ENCODE measurements at regions not wholly inside any gene's neighbourhood (a gene's known extent, or its start where the extent isn't known, plus 50 kb on each side); places are given as distances from the start of the nearest gene placed in this dataset.

GRCh38 chr1:217315346-217315745 lies 315.5 kb downstream of the GPATCH2 start:
- H3K27me3 ChIP-seq (replicated peaks in 1 of 2; ENCODE audit: control insufficient read depth in 2 of 2, extremely low read depth in 1 of 2, insufficient read depth in 2 of 2, low read length in 1 of 2): no peaks in the 10 kb centered on the region
- Mint-ChIP-seq H3K36me3 (no peaks in the 10 kb centered on the region), H3K27ac (no peak overlapping the region), H3K27me3 (no peaks in the 10 kb centered on the region), H3K9me3 (peaks cover 0 to 9% (median 0%) of the 10 kb centered on the region in 3 donors), H3K4me3 (no peak overlapping the region), H3K4me1 (no peaks in the 10 kb centered on the region)
- no peaks in the 10 kb centered on the region for H3K36me3 ChIP-seq (ENCODE audit: control insufficient read depth in 2 of 2, extremely low read depth in 1 of 2, insufficient read depth in 1 of 2, low read length in 1 of 2)
- CTCF ChIA-PET: no interaction called here
- no peaks in the 10 kb centered on the region for H3K4me1 ChIP-seq (ENCODE audit: control insufficient read depth in 1 of 2, extremely low read depth in 1 of 2, insufficient read depth in 2 of 2, low read length in 2 of 2)
- no peaks in the 10 kb centered on the region for H3K9me3 ChIP-seq
- WGBS (ENCODE audit: insufficient coverage): 17% methylated on average over 1 of the region's 1 CpG
- ATAC-seq (replicated peaks in 1 of 4): no peak
- DNase-seq: no peak
- H3K4me3 ChIP-seq (ENCODE audit: control insufficient read depth in 1 of 2, extremely low read depth in 1 of 2, low read length in 1 of 2): no peak overlapping the region
- no peak overlapping the region for H3K27ac ChIP-seq (ENCODE audit: low read length)
- POLR2A ChIA-PET: no interaction called here

- Histone ChIP-seq H3K4me3 (ENCODE audit: control insufficient read depth in 1 of 2, extremely low read depth in 1 of 2, low read length in 1 of 2) (no peak overlapping the region), H3K9me3 (no peaks in the 10 kb centered on the region), H3K36me3 (ENCODE audit: control insufficient read depth in 2 of 2, extremely low read depth in 1 of 2, insufficient read depth in 1 of 2, low read length in 1 of 2) (no peaks in the 10 kb centered on the region), H3K27me3 (replicated peaks in 1 of 2; ENCODE audit: control insufficient read depth in 2 of 2, extremely low read depth in 1 of 2, insufficient read depth in 2 of 2, low read length in 1 of 2) (no peaks in the 10 kb centered on the region), H3K4me1 (ENCODE audit: control insufficient read depth in 1 of 2, extremely low read depth in 1 of 2, insufficient read depth in 2 of 2, low read length in 2 of 2) (no peaks in the 10 kb centered on the region), H3K27ac (ENCODE audit: low read length) (no peak overlapping the region)
- peaks cover 0 to 9% (median 0%) of the 10 kb centered on the region in 3 donors for H3K9me3 Mint-ChIP-seq
- ATAC-seq (replicated peaks in 1 of 4): no peak
- H3K4me3 Mint-ChIP-seq: no peak overlapping the region
- no peak for DNase-seq
- WGBS (ENCODE audit: insufficient coverage): 60% methylated on average over 3 of the region's 5 CpGs
- no peak overlapping the region for H3K27ac Mint-ChIP-seq
- ChIA-PET POLR2A (no interaction called here), CTCF (no interaction called here)
- H3K4me1 Mint-ChIP-seq: no peaks in the 10 kb centered on the region
- H3K27me3 Mint-ChIP-seq: no peaks in the 10 kb centered on the region
- H3K36me3 Mint-ChIP-seq: no peaks in the 10 kb centered on the region
These were observed 317.8 kb downstream of the GPATCH2 start for GRCh38 chr1:217313096-217313495.

- 83% methylated on average over 1 of the region's 1 CpG for WGBS (ENCODE audit: insufficient coverage)
- Histone ChIP-seq H3K36me3 (ENCODE audit: control insufficient read depth in 2 of 2, extremely low read depth in 1 of 2, insufficient read depth in 1 of 2, low read length in 1 of 2) (no peaks in the 10 kb centered on the region), H3K27ac (ENCODE audit: low read length) (no peak overlapping the region), H3K27me3 (replicated peaks in 1 of 2; ENCODE audit: control insufficient read depth in 2 of 2, extremely low read depth in 1 of 2, insufficient read depth in 2 of 2, low read length in 1 of 2) (no peaks in the 10 kb centered on the region), H3K9me3 (no peaks in the 10 kb centered on the region), H3K4me1 (ENCODE audit: control insufficient read depth in 1 of 2, extremely low read depth in 1 of 2, insufficient read depth in 2 of 2, low read length in 2 of 2) (no peaks in the 10 kb centered on the region), H3K4me3 (ENCODE audit: control insufficient read depth in 1 of 2, extremely low read depth in 1 of 2, low read length in 1 of 2) (no peak overlapping the region)
- Mint-ChIP-seq H3K4me1 (no peaks in the 10 kb centered on the region), H3K27me3 (no peaks in the 10 kb centered on the region), H3K4me3 (no peak overlapping the region), H3K27ac (no peak overlapping the region), H3K36me3 (no peaks in the 10 kb centered on the region), H3K9me3 (peaks cover 0 to 9% (median 0%) of the 10 kb centered on the region in 3 donors)
- ATAC-seq (replicated peaks in 1 of 4): no peak
- no peak for DNase-seq
- ChIA-PET POLR2A (no interaction called here), CTCF (no interaction called here)
These were observed 319.1 kb downstream of the GPATCH2 start for GRCh38 chr1:217311766-217312165.

- DNase-seq (no peak), ATAC-seq (replicated peaks in 1 of 4) (no peak)
- H3K36me3 ChIP-seq (ENCODE audit: control insufficient read depth in 2 of 2, extremely low read depth in 1 of 2, insufficient read depth in 1 of 2, low read length in 1 of 2): no peaks in the 10 kb centered on the region
- CTCF ChIA-PET: no interaction called here
- POLR2A ChIA-PET: no interaction called here
- Mint-ChIP-seq H3K4me1 (no peaks in the 10 kb centered on the region), H3K27ac (no peak overlapping the region), H3K4me3 (no peak overlapping the region), H3K36me3 (no peaks in the 10 kb centered on the region), H3K27me3 (no peaks in the 10 kb centered on the region), H3K9me3 (peaks cover 0 to 9% (median 3%) of the 10 kb centered on the region in 3 donors)
- no peaks in the 10 kb centered on the region for H3K27me3 ChIP-seq (replicated peaks in 1 of 2; ENCODE audit: control insufficient read depth in 2 of 2, extremely low read depth in 1 of 2, insufficient read depth in 2 of 2, low read length in 1 of 2)
- no peak overlapping the region for H3K4me3 ChIP-seq (ENCODE audit: control insufficient read depth in 1 of 2, extremely low read depth in 1 of 2, low read length in 1 of 2)
- no peaks in the 10 kb centered on the region for H3K9me3 ChIP-seq
- 50% methylated on average over 1 of the region's 2 CpGs for WGBS (ENCODE audit: insufficient coverage)
- no peak overlapping the region for H3K27ac ChIP-seq (ENCODE audit: low read length)
- H3K4me1 ChIP-seq (ENCODE audit: control insufficient read depth in 1 of 2, extremely low read depth in 1 of 2, insufficient read depth in 2 of 2, low read length in 2 of 2): no peaks in the 10 kb centered on the region
These were observed 319.6 kb downstream of the GPATCH2 start for GRCh38 chr1:217311269-217311668.

- ChIA-PET POLR2A (no interaction called here), CTCF (no interaction called here)
- H3K9me3 ChIP-seq: no peaks in the 10 kb centered on the region
- ATAC-seq (replicated peaks in 1 of 4) (no peak), DNase-seq (no peak)
- Mint-ChIP-seq H3K4me1 (no peaks in the 10 kb centered on the region), H3K36me3 (no peaks in the 10 kb centered on the region), H3K27ac (no peak overlapping the region), H3K9me3 (peaks cover 0 to 6% (median 3%) of the 10 kb centered on the region in 3 donors), H3K4me3 (no peak overlapping the region), H3K27me3 (no peaks in the 10 kb centered on the region)
- no peak overlapping the region for H3K4me3 ChIP-seq (ENCODE audit: control insufficient read depth in 1 of 2, extremely low read depth in 1 of 2, low read length in 1 of 2)
- H3K27me3 ChIP-seq (replicated peaks in 1 of 2; ENCODE audit: control insufficient read depth in 2 of 2, extremely low read depth in 1 of 2, insufficient read depth in 2 of 2, low read length in 1 of 2): no peaks in the 10 kb centered on the region
- WGBS (ENCODE audit: insufficient coverage): no CpG with 5 or more reads among the region's 1 CpG
- H3K36me3 ChIP-seq (ENCODE audit: control insufficient read depth in 2 of 2, extremely low read depth in 1 of 2, insufficient read depth in 1 of 2, low read length in 1 of 2): no peaks in the 10 kb centered on the region
- H3K4me1 ChIP-seq (ENCODE audit: control insufficient read depth in 1 of 2, extremely low read depth in 1 of 2, insufficient read depth in 2 of 2, low read length in 2 of 2): no peaks in the 10 kb centered on the region
- H3K27ac ChIP-seq (ENCODE audit: low read length): no peak overlapping the region
These were observed 349.6 kb downstream of the GPATCH2 start for GRCh38 chr1:217281332-217281731.

GRCh38 chr1:217275655-217276398 lies 355.1 kb downstream of the GPATCH2 start:
- Histone ChIP-seq H3K27me3 (replicated peaks in 1 of 2; ENCODE audit: control insufficient read depth in 2 of 2, extremely low read depth in 1 of 2, insufficient read depth in 2 of 2, low read length in 1 of 2) (no peaks in the 10 kb centered on the region), H3K36me3 (ENCODE audit: control insufficient read depth in 2 of 2, extremely low read depth in 1 of 2, insufficient read depth in 1 of 2, low read length in 1 of 2) (no peaks in the 10 kb centered on the region), H3K4me3 (ENCODE audit: control insufficient read depth in 1 of 2, extremely low read depth in 1 of 2, low read length in 1 of 2) (no peak overlapping the region), H3K9me3 (no peaks in the 10 kb centered on the region), H3K27ac (ENCODE audit: low read length) (no peak overlapping the region), H3K4me1 (ENCODE audit: control insufficient read depth in 1 of 2, extremely low read depth in 1 of 2, insufficient read depth in 2 of 2, low read length in 2 of 2) (no peaks in the 10 kb centered on the region)
- peaks cover 0 to 7% (median 5%) of the 10 kb centered on the region in 3 donors for H3K9me3 Mint-ChIP-seq
- ChIA-PET POLR2A (no interaction called here), CTCF (no interaction called here)
- no peak for DNase-seq
- H3K36me3 Mint-ChIP-seq: no peaks in the 10 kb centered on the region
- H3K27ac Mint-ChIP-seq: no peak overlapping the region
- peaks cover 0 to 1% of the 10 kb centered on the region in 2 donors for H3K27me3 Mint-ChIP-seq
- 78% methylated on average over 2 of the region's 6 CpGs for WGBS (ENCODE audit: insufficient coverage)
- H3K4me3 Mint-ChIP-seq: no peak overlapping the region
- ATAC-seq (replicated peaks in 1 of 4): no peak
- no peaks in the 10 kb centered on the region for H3K4me1 Mint-ChIP-seq

Measured in T-cell (primary cell).